Ammon's horn (tissue), 1 donor: ENCODE measurements at regions not wholly inside any gene's neighbourhood (a gene's known extent, or its start where the extent isn't known, plus 50 kb on each side); places are given as distances from the start of the nearest gene placed in this dataset.
A peak's percentile ranks its signal among the peaks of the same experiment; 100 is the strongest.

ENCODE experiments used
- DNase-seq: peaks from one replicate; pipeline ENCODE4 v3.0.0-alpha.2; 2016; ENCODE audit warnings: low spot score

GRCh38 chr2:172230889-172231401 is 128.2 kb upstream of the DLX2 start:
- DNase-seq = no peak

GRCh38 chr2:172231508-172231907 is 128.8 kb upstream of the DLX2 start:
- DNase-seq = no peak

DNA sequence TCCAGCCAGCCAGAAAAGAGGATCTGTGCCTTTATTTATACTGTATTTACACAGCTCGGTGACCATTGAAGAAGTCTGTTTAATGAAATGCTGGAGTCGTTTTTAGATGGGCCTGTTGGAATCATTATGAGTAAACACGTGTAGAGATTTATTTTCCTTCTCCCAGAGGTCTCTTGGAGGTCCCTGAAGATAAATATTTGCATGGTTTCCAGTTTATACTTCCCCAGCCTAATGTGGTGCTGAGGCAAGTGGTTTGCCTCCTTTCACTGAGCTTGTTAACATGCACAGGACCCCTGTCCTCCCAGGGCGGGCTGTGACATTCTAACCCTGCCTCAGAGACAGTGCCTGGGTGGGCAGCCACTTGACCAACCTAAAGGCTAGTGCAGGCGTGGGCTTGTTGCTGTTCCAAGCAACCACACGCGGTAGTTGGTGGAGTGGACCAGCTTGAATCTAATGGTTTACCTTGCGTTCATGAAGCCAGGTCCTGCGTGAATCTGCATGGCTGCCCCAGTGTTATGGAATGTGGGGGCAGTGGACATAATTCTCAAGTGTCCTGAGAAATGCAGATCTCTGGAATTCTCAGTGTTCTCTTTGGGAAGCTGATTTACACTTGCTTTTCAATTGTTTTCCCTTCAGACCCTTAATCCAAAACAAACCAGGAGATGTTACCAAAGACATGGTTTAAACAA is 130.2 kb upstream of the DLX2 start:
- no peak for DNase-seq

- peak; percentile 62 for DNase-seq
These were observed 131.5 kb upstream of the DLX2 start for GRCh38 chr2:172233987-172234715.

- DNase-seq = no peak
These were observed 132.3 kb upstream of the DLX2 start for GRCh38 chr2:172234716-172235691.

DNA sequence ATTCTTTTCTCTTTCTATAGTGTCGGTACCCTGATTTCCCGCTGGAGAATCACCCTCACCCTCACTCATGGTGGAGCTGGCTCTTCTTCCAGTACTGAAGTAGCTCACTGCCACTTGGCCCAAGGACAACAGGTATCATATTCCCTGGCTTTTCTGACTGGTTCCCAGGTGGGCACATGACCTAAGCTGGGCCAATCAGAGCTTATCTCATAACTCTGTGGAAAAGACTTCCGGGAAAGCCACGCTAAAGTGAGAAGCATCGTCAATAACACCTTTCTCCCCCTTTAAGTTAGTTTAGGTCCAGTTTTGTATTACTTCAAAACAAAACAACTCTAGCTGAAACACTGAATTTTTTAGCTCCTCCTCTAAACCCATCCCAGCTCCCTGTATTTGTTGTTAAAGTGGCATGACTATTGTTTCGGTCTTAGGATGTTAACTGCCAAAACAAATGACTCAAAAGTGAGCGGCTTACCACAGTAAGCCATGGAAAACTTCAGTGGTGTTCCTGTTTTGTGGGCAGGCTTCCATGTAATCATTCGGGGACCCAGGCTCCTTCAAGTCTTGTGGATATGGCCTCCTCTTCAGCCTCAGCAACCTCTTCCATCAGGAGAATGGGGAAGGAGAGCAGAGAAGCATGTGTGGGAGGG is 137.4 kb upstream of the DLX2 start:
- DNase-seq = no peak

GRCh38 chr2:172241222-172241621 is 138.5 kb upstream of the DLX2 start:
- DNase-seq = peak; percentile 62

DNA sequence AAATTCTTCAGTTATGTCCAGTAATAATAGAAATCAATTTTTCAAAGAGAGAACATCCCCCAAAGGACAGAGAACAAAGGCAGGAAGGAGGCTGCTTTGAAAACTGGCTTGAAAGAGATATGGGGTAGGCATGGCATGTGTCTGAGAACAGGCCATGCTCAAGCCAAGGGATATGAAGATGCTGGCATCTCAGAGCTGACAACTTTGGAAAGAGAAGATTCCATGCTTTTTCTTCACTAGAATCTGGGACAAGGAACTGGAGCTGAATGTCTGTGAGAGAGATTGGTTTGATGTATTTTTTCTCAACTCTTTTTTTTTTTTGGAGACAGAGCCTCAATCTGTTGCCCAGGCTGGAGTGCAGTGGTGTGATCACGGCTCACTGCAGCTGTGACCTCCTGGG is 139.8 kb upstream of the DLX2 start:
- no peak for DNase-seq

GRCh38 chr2:172242961-172243360 is 140.3 kb upstream of the DLX2 start:
- peak; percentile 42 for DNase-seq

- no peak for DNase-seq
These were observed 141.9 kb upstream of the DLX2 start for GRCh38 chr2:172244419-172245130.

- peak; percentile 33 for DNase-seq
These were observed 143.9 kb upstream of the DLX2 start for GRCh38 chr2:172246649-172247048.

- no peak for DNase-seq
These were observed 144.5 kb upstream of the DLX2 start for GRCh38 chr2:172247203-172247602.

- DNase-seq = no peak
These were observed 145.7 kb upstream of the DLX2 start for GRCh38 chr2:172248381-172248780.

- DNase-seq = no peak
These were observed 146.1 kb upstream of the DLX2 start for GRCh38 chr2:172248785-172249187.

DNA sequence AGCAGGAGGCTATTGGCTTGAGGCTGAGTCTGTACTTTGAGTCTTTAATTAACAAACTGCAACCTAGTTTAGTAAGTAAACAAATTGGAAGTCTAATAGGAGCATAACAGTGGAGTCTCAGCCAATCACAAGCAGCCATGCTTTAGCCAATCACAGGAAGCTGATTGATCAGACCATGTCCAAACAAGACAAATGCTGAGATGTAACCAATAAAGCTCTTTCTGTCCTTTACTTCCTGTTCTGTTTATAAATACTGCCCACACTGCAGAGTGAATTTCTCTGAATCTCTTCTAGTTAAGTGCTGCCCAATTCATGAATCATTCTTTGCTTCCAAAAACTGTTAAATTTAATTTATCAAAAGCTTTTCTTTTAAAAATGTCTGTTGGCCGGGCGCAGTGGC is 146.6 kb upstream of the DLX2 start:
- no peak for DNase-seq

- DNase-seq = no peak
These were observed 147.3 kb upstream of the DLX2 start for GRCh38 chr2:172249986-172250385.

GRCh38 chr2:172251231-172251630 is 148.5 kb upstream of the DLX2 start:
- DNase-seq = no peak

- DNase-seq = peak; percentile 47
These were observed 149.5 kb upstream of the DLX2 start for GRCh38 chr2:172252154-172252553.

DNA sequence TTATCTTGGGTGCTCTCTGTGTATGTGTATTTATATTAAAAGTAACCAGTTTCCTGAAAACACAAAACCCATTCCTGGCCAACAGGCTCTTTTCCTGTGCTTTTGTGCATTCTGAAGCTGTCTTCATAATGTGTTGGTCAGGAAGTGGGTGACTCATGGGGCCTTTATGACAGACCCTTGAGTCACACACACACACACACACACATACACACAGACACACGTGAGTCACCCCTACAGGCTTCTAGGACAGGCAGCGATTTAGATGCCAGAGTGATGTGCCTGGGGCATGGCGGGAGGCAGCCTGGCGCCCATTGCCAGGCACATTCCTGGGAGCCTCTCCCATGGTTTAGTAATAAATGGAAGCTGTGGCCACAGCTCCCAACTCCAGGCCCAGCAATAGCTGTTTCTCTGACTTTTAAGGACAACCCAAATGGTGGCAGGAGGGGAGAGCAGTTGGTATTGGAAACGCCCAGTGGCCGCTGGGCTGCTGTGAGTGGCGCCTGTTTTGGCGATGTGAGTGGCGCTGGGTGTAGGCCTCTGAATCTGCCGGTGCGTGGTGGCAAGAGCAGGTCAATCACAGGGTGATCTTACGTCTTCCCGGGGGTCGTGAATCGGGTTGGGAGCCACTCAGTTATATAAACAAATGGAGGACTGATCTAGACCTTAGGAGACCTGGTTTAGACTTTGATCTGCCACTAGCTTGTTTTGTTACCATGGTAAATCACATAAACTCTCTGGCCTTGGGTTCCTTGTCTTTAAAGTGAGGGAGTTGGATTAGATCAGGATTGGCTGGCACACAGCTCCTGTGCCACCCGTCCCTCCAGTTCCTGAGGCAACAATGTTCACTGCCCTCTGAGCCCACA is 150.7 kb upstream of the DLX2 start:
- DNase-seq = no peak

DNA sequence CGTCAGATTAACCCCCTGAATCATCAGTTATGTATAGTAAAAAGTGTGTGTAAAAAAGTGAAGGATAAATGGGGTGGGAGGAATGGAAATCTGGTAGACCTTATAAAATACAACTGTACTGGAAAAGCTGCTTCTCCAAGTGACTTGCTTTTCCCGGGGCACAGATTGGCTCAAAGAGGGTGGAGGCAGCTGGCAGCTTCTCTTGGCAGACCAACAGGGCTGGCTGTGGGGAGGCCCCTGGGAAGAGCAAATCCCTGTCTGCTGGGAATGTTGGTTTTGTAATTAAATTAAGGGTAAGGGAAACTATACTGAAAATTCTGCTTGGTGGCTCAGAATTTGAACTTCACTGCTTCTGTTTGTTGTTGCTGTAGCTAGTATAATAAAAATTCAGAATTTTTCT is 154.2 kb upstream of the DLX2 start:
- DNase-seq = peak; percentile 50
